Activated naive CD4-positive, alpha-beta T cell treated with anti-CD3 and anti-CD28 coated beads, Interleukin-2, amount 10 ng/mL, durations not matched to agents 7 days and 5 days (primary cell): ENCODE measurements at regions not wholly inside any gene's neighbourhood (a gene's known extent, or its start where the extent isn't known, plus 50 kb on each side); places are given as distances from the start of the nearest gene placed in this dataset.

Source experiments
- CTCF ChIA-PET: fragments of 350-600 bp; sonication (Branson Sonifier 250); formaldehyde crosslinking; loops from one replicate; lab custom pipeline; 2021; ENCODE audit warnings: antibody characterized with exemption; lab: Charles Lee
- DNase-seq: peaks from one replicate; pipeline ENCODE4 v3.0.0-alpha.2; 2020
- H3K27ac Mint-ChIP-seq: one replicate; pipeline ENCODE4 v1.8.0; 2021; ENCODE audit warnings: mild to moderate bottlenecking, moderate library complexity, mixed read lengths
- H3K27me3 Mint-ChIP-seq: one replicate; pipeline ENCODE4 v1.8.0; 2021; ENCODE audit warnings: mild to moderate bottlenecking, mixed read lengths
- H3K36me3 Mint-ChIP-seq: one replicate; pipeline ENCODE4 v1.8.0; 2021; ENCODE audit warnings: mixed read lengths
- H3K4me1 Mint-ChIP-seq: one replicate; pipeline ENCODE4 v1.8.0; 2021; ENCODE audit warnings: mixed read lengths
- H3K4me3 Mint-ChIP-seq: one replicate; pipeline ENCODE4 v1.8.0; 2021; ENCODE audit warnings: mild to moderate bottlenecking, moderate library complexity, mixed read lengths
- H3K9me3 Mint-ChIP-seq: one replicate; pipeline ENCODE4 v1.8.0; 2021; ENCODE audit warnings: mixed read lengths

GRCh38 chr21:23543333-23543732, 2063.9 kb downstream of the MRPL39 start:
- no peaks in the 10 kb centered on the region for H3K27me3 Mint-ChIP-seq
- no peaks in the 10 kb centered on the region for H3K36me3 Mint-ChIP-seq
- no peaks in the 10 kb centered on the region for H3K4me1 Mint-ChIP-seq
- CTCF ChIA-PET = no interaction called here
- no peak overlapping the region for H3K27ac Mint-ChIP-seq
- no peak overlapping the region for H3K4me3 Mint-ChIP-seq
- H3K9me3 Mint-ChIP-seq = no peaks in the 10 kb centered on the region
- DNase-seq = no peak

DNA sequence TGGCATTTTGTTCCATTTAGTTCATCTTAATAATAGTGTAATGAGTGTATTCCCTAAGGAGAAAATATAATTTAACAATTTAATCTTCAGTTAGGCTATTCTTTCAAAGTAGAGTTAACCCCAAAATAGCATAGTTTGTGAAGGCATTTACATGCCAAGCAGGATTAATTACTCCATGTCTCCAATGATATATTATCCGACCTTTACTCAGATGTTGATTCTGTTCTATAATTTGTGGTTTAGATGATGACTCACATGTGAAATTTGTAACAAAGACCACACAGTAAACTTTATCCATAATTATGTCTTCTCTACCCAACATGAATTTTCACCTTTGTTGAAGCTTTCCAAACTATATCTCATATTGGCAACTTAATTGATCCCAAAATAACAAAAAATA, 2065.2 kb downstream of the MRPL39 start:
- no peaks in the 10 kb centered on the region for H3K4me1 Mint-ChIP-seq
- no peaks in the 10 kb centered on the region for H3K9me3 Mint-ChIP-seq
- H3K4me3 Mint-ChIP-seq = no peak overlapping the region
- no peaks in the 10 kb centered on the region for H3K36me3 Mint-ChIP-seq
- CTCF ChIA-PET = no interaction called here
- no peak overlapping the region for H3K27ac Mint-ChIP-seq
- DNase-seq = no peak
- no peaks in the 10 kb centered on the region for H3K27me3 Mint-ChIP-seq

DNA sequence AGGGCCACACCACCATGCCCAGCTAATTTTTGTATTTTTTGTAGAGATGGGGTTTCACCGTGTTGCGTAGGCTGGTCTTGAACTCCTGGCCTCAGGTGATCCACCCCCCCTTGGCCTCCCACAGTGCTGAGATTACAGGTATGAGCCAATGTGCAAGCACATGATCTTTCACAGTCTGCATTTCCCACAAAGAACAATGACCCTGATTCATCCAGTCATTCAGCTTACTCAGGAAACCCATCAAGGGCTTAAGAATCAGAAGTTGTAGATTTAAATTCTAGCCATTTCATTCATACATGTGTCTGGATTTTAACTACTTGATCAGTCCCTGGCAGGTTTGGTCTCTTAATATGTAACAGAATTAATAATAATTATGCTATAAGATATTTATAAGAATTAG, 2065.7 kb downstream of the MRPL39 start:
- Mint-ChIP-seq H3K4me1 (no peaks in the 10 kb centered on the region), H3K36me3 (no peaks in the 10 kb centered on the region), H3K27ac (no peak overlapping the region), H3K9me3 (no peaks in the 10 kb centered on the region), H3K27me3 (no peaks in the 10 kb centered on the region), H3K4me3 (no peak overlapping the region)
- DNase-seq = no peak
- CTCF ChIA-PET = no interaction called here

- no peaks in the 10 kb centered on the region for H3K36me3 Mint-ChIP-seq
- no peak overlapping the region for H3K27ac Mint-ChIP-seq
- H3K27me3 Mint-ChIP-seq = no peaks in the 10 kb centered on the region
- CTCF ChIA-PET = no interaction called here
- DNase-seq = no peak
- no peak overlapping the region for H3K4me3 Mint-ChIP-seq
- no peaks in the 10 kb centered on the region for H3K9me3 Mint-ChIP-seq
- no peaks in the 10 kb centered on the region for H3K4me1 Mint-ChIP-seq
These were observed 2072.4 kb downstream of the MRPL39 start for GRCh38 chr21:23534850-23535249.

DNA sequence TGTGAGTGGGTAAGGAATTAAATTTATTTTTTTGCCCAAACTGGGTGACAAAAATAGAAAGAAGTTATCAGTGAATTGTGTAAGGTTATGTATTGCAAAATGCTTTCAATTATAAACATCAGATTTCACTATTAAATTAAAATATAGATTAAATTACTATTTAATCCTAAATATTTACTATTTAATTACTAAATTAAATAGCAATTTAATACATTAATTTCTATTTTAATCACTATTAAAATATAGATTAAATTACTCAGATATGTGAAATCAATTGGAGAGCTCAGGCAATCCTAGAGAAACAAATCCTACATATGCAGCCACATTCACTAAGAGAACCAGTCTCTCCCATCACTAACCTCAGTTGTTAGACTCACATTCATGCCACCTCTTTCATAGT, 2075.8 kb downstream of the MRPL39 start:
- Mint-ChIP-seq H3K4me3 (no peak overlapping the region), H3K9me3 (no peaks in the 10 kb centered on the region), H3K36me3 (no peaks in the 10 kb centered on the region), H3K27ac (no peak overlapping the region), H3K4me1 (no peaks in the 10 kb centered on the region), H3K27me3 (no peaks in the 10 kb centered on the region)
- no peak for DNase-seq
- CTCF ChIA-PET = no interaction called here

GRCh38 chr21:23524685-23525084, 2082.6 kb downstream of the MRPL39 start:
- no peaks in the 10 kb centered on the region for H3K27me3 Mint-ChIP-seq
- DNase-seq = no peak
- no peak overlapping the region for H3K4me3 Mint-ChIP-seq
- H3K27ac Mint-ChIP-seq = no peak overlapping the region
- H3K9me3 Mint-ChIP-seq = no peaks in the 10 kb centered on the region
- no peaks in the 10 kb centered on the region for H3K4me1 Mint-ChIP-seq
- CTCF ChIA-PET = no interaction called here
- no peaks in the 10 kb centered on the region for H3K36me3 Mint-ChIP-seq

GRCh38 chr21:23522751-23523150, 2084.5 kb downstream of the MRPL39 start:
- H3K27ac Mint-ChIP-seq = no peak overlapping the region
- no peaks in the 10 kb centered on the region for H3K9me3 Mint-ChIP-seq
- H3K36me3 Mint-ChIP-seq = no peaks in the 10 kb centered on the region
- CTCF ChIA-PET = no interaction called here
- DNase-seq = no peak
- H3K4me3 Mint-ChIP-seq = no peak overlapping the region
- H3K4me1 Mint-ChIP-seq = no peaks in the 10 kb centered on the region
- no peaks in the 10 kb centered on the region for H3K27me3 Mint-ChIP-seq

- Mint-ChIP-seq H3K4me3 (no peak overlapping the region), H3K4me1 (no peaks in the 10 kb centered on the region), H3K9me3 (no peaks in the 10 kb centered on the region), H3K27ac (no peak overlapping the region), H3K27me3 (no peaks in the 10 kb centered on the region), H3K36me3 (no peaks in the 10 kb centered on the region)
- no peak for DNase-seq
- CTCF ChIA-PET = no interaction called here
These were observed 2099.8 kb downstream of the MRPL39 start for GRCh38 chr21:23507501-23507900.

DNA sequence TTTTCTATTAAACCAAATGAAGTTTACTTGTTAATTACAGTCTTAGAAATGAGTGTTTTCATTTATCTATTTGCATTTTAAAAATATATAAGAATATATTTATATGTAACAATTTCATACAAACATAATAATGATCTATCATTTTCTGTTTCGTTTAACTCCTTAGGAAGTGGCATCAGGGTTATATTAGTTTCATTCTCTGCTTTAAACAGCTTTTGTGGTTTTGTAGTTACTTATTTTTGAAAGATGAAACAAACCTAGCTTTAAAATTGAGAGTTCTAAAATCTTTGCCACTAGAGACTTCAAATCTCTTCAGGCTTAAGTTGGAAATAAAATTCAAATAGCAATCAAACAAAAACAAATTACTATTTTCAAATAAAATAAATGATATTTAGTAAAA, 2110.6 kb downstream of the MRPL39 start:
- no peak overlapping the region for H3K4me3 Mint-ChIP-seq
- CTCF ChIA-PET = interaction anchor here (1.0 kb wide), 1 partner anchor 10 kb away, joined by 3 read pairs; no protein-coding TSS in a partner anchor

DNA sequence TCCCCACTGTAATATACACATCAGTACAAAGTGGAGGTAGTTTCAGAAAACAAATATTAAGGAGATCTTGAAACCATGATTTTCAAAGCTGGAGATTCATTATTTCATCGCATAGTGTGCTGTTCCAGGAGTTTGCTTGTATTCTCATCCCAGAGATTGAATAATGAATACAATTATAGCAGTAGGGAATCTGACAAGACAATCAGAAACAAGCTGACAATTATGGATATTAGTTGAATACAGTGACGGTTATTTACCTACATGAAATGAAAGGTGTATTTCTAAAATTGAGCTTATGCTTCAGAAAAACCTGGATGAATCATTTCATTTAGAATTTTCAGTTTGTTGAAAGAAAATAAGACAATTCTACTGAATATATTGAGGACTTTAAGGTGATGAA, 2119.0 kb downstream of the MRPL39 start:
- DNase-seq = no peak
- peaks cover 1% of the 10 kb centered on the region for H3K9me3 Mint-ChIP-seq
- no peak overlapping the region for H3K27ac Mint-ChIP-seq
- H3K4me3 Mint-ChIP-seq = no peak overlapping the region
- no peaks in the 10 kb centered on the region for H3K36me3 Mint-ChIP-seq
- no peaks in the 10 kb centered on the region for H3K4me1 Mint-ChIP-seq
- CTCF ChIA-PET = no interaction called here
- no peaks in the 10 kb centered on the region for H3K27me3 Mint-ChIP-seq

More for the DNA sequence above, 2110.6 kb downstream of the MRPL39 start:
- Mint-ChIP-seq H3K4me1 (no peaks in the 10 kb centered on the region), H3K27ac (no peak overlapping the region), H3K27me3 (no peaks in the 10 kb centered on the region), H3K36me3 (no peaks in the 10 kb centered on the region), H3K9me3 (peaks cover 3% of the 10 kb centered on the region)
- no peak for DNase-seq

DNA sequence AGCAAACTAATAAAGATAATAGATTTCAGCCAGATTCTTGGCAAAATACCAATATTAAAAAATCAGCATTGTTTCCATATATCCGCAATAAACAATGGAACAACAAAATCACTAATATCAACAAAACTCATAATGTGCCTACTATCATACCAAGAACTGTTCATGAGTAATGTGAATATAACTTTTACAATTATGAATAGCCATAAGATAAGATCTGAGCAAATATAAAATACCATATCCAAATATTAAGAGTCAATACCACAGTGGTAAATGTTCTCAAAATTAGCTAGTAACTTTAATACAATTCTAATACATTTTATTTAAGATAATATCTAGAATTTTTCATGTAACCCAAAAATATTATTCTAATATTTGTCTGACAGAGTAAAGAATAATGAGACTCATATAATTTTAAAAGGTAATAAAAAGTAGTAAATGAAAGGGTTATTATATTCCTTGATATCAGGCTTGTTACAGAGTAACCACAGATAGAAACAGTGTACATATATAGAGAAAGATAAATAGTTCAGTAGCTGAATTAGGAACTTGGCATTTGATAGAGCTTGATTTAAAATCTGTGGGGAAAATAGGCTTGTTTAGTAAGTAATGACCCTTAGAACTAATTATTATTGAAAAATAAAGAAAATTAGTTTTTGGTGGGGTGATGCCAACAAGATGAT, 2126.6 kb downstream of the MRPL39 start:
- no peaks in the 10 kb centered on the region for H3K4me1 Mint-ChIP-seq
- H3K27ac Mint-ChIP-seq = no peak overlapping the region

GRCh38 chr21:23478381-23478780, 2128.9 kb downstream of the MRPL39 start:
- no peak overlapping the region for H3K4me3 Mint-ChIP-seq

More for the DNA sequence above, 2126.6 kb downstream of the MRPL39 start:
- Mint-ChIP-seq H3K36me3 (no peaks in the 10 kb centered on the region), H3K9me3 (no peaks in the 10 kb centered on the region), H3K27me3 (no peaks in the 10 kb centered on the region), H3K4me3 (no peak overlapping the region)
- no peak for DNase-seq
- CTCF ChIA-PET = no interaction called here

DNA sequence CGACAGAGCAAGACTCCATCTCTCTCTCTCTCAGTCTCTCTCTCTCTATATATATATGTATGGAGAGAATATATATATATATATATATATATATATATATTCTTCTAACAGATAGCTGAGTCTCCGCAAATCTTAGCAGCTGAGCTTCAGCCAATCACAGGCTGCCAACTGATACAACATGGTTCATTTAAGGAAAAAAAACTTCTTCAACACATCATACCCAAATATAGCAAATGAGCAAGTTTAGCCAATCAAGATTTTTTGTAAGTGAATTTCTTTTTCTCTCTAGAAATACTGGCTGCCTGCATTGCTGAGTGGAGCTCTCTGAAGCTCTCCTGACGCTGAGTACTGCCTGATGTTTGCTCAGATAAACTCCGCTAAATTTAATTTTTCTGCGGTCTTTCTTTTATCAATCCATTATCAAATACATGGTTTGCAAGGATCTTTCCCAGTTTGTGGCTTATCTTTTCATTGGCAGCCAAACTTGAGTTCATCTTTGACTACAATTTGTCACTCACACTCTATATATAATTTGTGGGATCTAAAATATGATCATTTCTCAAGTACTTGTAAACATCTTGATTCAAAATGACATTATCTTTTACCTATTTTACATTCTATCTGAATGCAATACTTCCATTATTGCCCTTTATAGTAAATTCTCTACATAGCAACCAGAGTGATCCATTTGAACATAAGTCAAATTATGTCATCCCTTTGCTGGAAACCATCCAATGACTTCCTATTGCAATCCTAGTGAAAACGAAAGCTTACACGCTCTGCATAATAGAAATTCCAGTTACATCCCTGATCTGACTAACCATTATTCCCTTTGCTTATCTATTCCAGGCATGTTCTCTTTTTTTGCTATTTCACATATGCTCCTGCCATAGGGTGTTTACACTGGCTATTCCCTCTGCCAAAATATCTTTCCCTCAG, 2131.7 kb downstream of the MRPL39 start:
- no peaks in the 10 kb centered on the region for H3K4me1 Mint-ChIP-seq
- H3K27ac Mint-ChIP-seq = no peak overlapping the region
- no peak overlapping the region for H3K4me3 Mint-ChIP-seq
- H3K36me3 Mint-ChIP-seq = no peaks in the 10 kb centered on the region
- DNase-seq = no peak
- no peaks in the 10 kb centered on the region for H3K9me3 Mint-ChIP-seq
- CTCF ChIA-PET = no interaction called here
- H3K27me3 Mint-ChIP-seq = no peaks in the 10 kb centered on the region

More at GRCh38 chr21:23478381-23478780, 2128.9 kb downstream of the MRPL39 start:
- H3K4me1 Mint-ChIP-seq = no peaks in the 10 kb centered on the region
- no peak for DNase-seq
- no peak overlapping the region for H3K27ac Mint-ChIP-seq
- H3K27me3 Mint-ChIP-seq = no peaks in the 10 kb centered on the region
- CTCF ChIA-PET = no interaction called here
- no peaks in the 10 kb centered on the region for H3K9me3 Mint-ChIP-seq
- H3K36me3 Mint-ChIP-seq = no peaks in the 10 kb centered on the region

DNA sequence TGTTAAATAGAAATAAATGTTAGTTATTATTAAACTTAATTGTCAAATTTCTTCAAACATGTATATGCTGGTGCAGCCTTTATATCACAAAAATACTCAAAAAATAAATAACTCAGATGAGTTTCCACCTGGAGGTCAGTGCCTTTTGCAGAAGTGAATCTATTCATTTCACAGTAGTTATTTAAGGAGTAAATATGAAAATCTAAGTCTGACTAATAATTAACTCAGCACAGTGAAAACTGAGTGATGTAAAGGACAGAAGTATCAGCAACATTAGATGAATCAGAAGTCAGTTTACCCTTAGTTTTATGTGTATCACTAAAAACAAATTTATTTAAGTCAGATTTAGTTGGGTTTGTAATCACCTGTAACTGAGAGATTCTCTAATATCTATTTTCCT, 2135.4 kb downstream of the MRPL39 start:
- H3K4me3 Mint-ChIP-seq = no peak overlapping the region
- no peaks in the 10 kb centered on the region for H3K27me3 Mint-ChIP-seq
- no peaks in the 10 kb centered on the region for H3K4me1 Mint-ChIP-seq
- no peaks in the 10 kb centered on the region for H3K36me3 Mint-ChIP-seq
- H3K9me3 Mint-ChIP-seq = no peaks in the 10 kb centered on the region
- DNase-seq = no peak
- CTCF ChIA-PET = no interaction called here
- H3K27ac Mint-ChIP-seq = no peak overlapping the region

DNA sequence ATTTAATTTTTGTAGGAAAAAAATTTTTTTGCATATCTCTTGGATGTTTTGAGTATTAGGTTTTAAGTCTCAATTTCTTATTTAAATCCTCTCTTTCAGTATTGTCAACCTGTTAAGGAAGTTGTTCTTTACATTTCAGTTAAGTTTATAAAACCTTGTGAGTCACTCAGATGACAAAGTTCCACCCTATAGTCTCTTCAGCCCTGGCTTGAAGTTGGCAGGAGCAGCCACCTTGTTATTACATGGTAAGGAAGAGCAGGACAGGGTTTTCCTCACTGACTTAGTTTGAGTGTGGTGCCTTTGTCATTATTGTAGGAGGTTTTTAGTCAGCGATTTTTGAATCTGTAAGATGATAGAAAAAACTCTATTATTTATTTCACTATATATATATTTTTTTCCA, 2143.9 kb downstream of the MRPL39 start:
- CTCF ChIA-PET = no interaction called here
- Mint-ChIP-seq H3K36me3 (no peaks in the 10 kb centered on the region), H3K9me3 (peaks cover 3% of the 10 kb centered on the region), H3K27me3 (no peaks in the 10 kb centered on the region), H3K4me1 (no peaks in the 10 kb centered on the region), H3K27ac (no peak overlapping the region), H3K4me3 (no peak overlapping the region)
- no peak for DNase-seq
